GM21619 (cell line): ENCODE measurements at regions not wholly inside any gene's neighbourhood (a gene's known extent, or its start where the extent isn't known, plus 50 kb on each side); places are given as distances from the start of the nearest gene placed in this dataset.
A peak's percentile ranks its signal among the peaks of the same experiment; 100 is the strongest.

Source experiments
- ATAC-seq: cut with Tn5 transposase; IDR thresholded peaks from one replicate; pipeline ENCODE4 v1.9.1; 2021; ENCODE audit not compliant: unreplicated experiment

DNA sequence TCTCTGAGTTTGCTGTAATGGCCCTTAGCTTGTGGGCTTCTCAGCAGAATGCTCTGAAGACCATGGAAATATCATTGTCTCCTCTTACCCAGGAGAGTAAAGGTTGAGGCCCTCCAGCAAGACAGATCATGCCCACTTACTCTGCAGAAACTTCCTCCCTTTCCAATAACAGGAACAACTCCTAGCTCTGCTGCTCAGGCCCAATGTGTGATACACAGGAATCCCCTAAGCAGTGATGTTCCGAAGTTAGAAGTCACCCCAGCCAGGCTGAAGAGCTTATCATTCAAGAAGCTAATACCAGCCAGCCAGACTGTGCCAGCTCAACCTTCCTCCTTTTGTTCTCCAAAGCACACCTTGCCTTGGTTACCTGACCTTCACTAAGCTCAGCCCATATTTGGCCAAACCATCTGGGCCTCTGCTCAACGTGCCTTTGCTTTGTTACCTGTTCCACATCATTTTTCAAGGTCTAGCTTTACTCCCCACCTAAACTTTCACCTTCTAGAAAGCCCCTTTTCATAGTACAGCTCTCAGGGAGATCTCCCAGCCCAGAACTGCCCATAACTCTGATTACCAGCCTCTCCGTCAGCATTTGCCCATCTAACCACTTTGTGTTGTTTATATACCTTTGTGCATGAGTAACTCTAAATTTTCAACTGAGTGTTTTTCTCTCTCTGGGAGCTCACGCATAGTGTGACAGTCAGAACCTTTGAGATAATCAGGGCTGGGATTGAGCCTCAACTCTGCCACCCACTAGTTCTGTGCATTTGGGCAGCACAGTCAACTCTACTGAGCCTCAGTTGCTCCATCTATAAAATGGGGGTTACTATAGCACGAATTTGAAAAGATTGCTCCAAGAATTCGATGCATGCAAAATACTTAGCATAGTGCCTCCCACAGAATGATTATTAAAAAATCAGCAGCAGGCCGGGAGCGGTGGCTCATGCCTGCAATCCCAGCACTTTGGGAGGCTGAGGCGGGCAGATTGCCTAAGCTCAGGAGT, 107.6 kb upstream of the CPEB4 start:
- no peak for ATAC-seq

DNA sequence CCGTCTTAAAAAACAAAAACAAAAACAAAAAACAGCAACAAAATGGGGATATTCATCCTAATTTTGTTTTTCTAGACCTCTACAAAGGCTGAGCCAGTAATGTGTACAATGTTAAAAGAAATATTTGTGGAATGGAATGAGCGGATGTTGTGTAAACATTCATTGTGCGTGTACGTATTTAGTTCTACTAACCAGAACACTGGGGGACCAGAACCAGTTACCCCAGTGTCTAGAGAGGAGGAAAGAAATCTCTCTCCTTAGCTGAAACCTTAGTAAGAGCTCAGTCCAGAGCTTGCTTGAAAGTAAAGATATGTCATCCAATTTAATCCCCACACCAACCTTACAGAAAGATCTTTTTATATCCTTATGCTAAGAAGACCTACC, 106.7 kb upstream of the CPEB4 start:
- no peak for ATAC-seq

DNA sequence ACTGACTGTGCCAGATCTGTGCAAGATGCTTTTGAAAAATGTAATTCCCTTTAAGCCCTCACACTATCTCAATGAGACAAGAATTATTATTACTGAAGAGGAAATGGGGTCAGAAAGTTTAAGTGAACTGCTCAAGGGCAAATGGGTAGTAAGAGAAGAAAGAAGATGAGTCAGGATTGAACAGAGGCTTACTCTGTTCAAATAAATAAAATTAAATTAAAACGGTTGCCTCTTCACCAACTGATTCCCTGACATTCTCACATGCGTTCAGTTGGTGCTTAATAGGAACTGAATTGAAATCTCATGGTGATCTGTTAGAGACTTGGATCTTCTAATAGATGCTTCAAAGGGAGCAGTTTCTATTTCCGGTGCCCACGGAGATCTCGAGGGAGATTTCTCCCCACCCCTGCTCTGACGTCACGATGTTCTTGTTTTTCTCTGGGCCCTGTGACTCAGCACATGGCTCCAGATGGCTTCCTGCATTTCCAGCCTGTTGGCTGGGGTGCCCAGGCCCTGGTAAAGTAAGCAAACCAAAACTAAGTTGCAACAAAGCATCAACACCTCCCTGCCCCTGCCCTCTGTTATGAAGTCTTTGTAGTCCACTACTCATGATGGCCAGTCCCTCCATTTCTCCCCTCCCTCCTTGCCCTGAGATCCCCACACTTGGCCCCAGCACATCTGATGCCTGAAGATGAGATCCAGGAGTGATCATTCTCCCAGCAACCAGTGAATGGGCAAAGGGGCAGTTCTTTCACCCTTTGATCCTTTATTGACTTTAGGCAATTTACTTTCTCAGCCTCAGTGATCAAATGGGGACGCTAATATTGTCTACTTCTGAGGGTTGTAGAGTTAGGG, 106.1 kb upstream of the CPEB4 start:
- no peak for ATAC-seq

DNA sequence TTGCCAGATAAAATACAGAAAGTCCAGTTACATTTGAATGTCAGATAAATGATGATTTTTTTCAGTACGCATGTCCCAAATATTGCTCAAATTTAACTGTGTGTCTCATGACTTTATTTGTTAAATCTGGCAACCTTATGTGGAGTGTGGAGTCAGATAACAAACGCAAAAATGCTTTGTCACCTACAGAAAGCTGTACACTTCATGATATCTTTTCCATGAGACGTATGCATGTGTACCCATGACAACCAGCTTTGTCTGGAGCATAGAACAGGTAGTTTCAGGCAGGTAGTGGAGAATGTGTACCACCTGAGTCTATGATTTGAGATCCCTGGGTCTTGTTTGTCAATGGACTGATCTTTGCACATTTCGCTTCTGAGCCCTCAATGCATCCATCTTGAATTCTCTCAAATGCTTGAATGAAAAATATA, 105.5 kb upstream of the CPEB4 start:
- ATAC-seq: no peak

DNA sequence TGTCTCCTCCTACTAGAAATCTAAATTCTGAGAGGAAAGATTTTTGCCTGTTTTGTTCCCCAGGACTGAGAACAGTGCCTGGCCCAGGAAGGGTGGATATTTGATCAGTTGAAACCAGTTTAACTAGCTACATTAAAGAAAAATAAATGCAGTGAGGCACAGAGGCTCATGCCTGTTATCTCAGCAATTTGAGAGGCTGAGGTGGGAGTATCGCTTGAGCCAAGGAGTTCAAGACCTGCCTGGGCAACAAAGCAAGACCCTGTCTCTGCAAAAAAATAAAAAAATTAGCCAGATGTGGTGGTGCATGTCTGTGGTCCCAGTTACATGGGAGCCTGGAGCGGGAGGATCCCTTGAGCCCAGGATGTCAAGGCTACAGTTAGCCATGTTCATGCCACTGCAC, 104.8 kb upstream of the CPEB4 start:
- no peak for ATAC-seq

DNA sequence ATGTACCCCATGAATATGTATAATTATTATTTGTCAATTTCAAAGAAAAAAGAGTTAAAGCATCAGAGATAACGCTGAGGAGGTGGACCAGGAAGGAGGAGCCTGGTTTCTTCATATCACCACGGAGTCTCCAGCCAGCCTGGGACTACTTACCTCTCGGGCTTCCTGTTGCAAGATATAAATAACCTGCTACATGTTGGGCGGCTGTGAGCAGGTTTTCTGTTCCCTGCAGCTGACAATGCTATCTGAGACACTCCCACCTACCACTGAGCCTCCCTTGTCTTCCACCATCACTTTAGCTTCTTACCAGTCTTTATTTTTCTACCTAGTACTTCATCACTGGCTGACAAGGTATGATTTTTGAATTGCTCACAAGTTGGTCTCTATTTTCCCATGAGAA, 102.7 kb upstream of the CPEB4 start:
- no peak for ATAC-seq

DNA sequence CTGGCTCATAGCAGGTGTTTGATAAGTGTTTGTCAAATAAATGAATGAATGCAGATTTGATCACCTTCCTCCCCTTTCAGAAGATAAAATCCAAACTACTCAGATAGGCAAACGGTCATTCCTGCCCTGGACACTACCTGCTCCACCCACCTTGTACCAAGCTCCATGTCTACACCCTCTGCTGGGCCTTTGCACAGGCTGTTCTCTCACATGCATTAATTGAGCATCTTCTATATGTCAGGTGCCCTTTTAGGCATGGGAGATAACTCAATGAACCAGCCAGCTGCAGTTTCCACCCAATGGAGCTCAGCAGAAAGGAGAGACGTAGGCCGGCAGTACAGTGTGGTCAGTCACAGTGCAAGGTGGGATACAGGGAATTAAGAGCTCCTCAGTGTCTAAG, 102.3 kb upstream of the CPEB4 start:
- no peak for ATAC-seq

DNA sequence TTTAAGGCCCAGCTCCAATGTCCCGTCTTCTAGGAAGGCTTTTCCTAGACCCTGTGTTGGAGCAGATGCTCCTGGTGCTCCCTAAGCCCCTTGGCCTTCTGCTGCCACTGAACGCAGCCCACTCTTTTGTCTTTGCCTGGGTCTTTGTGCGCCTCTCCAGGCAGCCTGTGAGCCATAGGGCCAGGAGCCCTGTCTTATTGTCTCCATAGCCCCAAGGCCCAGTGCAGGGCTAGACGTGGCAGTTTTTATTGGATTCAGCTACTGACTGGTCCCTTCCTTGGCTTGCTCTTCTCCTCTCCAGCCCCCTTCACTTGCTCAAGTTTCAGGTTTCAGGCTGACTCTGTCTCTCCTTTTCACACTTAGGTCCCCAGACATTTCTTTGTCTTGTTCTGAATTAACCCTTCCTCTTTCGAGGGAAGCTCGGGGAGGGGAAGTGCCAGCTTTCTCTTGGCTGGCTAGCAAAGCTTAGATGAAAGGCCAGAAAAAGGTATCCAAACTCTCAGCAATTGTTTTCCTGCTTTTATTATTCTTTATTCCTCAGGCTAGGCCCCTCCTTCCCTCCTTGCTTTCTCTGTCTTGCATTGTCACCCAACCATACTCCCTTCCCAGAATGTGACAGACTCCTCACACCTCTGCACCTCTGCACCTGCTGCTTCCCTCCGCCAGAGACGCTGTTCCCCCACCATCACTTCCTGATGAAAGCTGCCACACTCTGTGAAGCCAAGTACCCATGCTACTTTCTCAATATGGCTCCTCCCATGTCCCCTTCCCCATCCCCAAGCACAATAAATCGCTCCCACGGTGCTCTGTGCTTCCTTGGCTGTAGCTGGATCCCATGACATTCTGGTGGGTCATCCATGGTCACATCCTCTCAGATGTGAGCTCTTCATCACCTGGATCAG, 101.6 kb upstream of the CPEB4 start:
- peak; percentile 87 for ATAC-seq

DNA sequence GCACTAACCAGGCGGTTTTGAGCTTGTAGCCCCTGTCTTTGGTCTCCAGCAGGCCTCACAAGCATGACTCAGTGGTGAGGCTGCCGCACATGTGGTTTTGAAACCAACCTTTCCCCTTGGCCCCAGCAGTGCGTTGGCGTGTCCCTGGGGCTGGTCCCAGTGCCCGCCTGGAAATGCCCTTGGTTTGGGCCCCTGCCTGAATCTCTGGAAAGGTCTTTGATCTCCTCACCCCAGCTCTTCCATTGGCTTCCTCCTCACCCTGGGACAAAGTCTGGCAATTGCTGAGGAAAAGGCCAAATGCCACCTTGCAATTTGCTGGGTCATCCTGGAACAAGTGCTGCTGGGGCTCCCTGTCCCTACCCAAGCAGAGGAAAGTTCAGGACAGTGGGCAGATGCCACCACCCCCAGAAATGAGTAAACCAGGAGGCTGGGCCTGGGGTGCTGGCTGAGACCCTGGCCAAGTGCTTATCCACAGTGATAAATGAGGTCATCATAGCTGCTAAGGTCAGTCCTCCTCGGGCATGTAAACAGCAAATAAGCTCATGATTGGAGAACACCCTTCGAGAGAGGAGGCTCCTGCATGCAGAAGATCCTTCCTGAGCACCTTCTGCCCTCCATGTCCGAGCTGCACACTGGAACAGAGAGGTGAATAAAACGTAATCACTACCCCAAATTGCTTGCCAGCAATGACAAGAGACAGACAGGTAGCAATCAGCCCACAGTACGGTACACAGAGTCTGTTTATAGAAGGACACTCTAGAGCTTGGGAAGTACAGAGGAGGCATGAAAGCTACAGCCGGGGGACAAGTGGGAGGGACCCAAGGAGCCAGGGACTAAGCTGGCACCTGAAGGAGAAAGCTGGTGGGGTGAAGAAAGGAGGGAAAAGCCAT, 98.9 kb upstream of the CPEB4 start:
- ATAC-seq: no peak

DNA sequence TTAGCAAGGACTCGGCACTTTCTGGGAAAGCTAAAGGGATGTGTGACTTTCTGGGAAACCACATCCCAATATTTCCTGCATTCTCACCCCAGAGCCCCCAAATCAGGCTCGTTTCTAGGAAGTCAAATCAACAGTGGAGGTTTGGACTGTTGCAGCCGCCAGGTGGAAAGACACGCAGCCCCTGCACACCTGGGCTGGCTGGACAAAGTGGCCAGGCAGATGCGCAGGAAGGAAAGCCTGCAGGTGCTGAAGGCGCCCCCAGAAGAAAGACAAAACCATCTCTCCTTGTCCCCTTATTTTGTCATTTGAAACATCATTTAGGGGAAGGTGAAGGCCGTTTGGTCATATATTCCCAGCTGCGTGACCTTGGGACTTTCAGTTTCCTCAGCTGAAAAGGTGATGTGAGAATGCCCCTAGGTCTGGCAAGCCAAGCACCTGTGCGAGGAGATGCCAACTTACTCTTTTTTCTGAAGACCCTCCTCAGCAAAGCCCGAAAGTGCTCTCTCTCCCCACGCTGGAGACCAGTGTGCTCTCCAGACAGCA, 97.9 kb upstream of the CPEB4 start:
- ATAC-seq: no peak

DNA sequence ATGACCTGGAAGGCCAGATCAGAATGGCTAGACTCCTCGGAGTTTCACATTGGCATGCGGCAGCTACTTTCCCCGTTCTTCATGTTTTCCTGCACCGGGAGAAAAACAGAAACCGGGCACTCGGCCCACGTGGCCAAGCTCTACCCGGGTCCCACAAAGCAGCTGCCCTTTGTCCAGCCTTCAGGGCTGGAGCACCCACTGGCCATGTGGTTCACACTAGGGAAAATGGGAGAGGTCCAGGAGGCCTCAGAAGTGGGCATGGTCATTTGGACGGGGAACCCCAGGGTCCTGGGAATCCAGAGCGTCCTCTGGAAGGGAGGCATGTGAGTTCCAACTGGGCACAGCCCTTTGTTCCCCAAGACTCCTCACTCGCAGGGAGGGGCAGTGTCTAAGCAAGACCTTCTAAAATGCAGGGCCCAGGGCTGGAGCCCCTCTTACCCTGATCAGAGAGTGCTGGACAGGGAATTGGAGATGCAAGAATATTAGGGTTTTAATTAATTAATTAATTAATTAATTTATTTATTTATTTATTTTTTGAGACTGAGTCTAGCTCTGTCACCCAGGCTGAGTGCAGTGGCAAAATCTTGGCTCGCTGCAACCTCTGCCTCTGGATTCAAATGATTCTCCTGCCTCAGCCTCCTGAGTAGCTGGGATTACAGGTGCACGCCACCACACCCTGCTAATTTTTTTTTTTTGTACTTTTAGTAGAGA, 97.2 kb upstream of the CPEB4 start:
- no peak for ATAC-seq

DNA sequence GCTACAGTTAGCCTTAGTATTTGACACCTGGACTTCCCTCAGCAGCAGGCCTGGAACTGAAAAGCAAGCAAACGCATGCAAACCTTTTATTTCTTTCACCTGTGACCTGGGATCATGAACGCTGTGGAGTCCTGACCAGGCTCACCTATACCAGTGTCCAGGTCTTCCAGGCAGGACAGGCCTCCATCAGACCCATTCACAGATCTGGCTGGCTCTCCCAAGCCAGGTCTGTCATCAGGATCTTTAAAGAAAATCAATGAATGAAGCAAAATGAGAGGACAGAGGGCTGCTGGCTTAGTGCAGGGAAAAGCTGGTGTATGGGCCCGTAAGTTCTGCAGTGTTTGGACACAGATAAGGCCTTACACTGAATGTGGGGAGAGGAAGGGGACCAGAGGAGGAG, 96.3 kb upstream of the CPEB4 start:
- ATAC-seq: no peak

DNA sequence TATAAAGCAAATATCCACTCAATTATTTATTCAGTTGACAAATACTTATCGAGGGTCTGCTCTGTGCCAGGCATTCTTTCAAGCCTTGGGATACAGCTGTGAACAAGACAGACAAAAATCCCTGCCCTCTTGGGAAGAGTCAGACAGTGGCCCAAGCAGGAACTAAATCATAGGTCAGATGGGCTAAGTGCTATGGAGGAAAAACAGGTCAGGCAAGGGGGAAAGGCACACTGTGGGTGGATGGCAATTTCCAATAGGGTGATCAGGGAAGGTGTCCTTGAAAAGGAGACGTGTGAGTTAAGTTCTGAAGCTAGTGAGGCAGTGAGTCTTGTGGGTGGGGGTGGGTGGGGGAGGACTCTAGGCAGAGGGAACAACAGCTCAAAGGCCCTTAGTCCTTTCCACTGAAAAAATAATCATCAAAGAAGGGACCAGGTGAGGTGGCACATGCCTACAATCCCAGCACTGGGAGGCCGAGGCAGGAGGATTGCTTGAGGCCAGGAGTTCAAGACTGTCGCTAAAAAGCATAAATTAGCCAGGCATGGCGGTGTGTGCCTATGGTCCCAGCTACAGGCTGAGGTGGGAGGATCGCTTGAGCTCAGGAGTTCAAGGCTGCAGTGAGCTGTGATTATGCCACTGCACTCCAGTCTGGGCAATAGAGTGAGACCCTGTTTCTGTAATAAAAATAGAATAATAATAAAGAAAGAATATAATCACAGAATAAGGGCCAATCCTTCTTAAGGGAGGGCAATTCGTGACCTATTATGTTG, 95.2 kb upstream of the CPEB4 start:
- ATAC-seq: no peak

DNA sequence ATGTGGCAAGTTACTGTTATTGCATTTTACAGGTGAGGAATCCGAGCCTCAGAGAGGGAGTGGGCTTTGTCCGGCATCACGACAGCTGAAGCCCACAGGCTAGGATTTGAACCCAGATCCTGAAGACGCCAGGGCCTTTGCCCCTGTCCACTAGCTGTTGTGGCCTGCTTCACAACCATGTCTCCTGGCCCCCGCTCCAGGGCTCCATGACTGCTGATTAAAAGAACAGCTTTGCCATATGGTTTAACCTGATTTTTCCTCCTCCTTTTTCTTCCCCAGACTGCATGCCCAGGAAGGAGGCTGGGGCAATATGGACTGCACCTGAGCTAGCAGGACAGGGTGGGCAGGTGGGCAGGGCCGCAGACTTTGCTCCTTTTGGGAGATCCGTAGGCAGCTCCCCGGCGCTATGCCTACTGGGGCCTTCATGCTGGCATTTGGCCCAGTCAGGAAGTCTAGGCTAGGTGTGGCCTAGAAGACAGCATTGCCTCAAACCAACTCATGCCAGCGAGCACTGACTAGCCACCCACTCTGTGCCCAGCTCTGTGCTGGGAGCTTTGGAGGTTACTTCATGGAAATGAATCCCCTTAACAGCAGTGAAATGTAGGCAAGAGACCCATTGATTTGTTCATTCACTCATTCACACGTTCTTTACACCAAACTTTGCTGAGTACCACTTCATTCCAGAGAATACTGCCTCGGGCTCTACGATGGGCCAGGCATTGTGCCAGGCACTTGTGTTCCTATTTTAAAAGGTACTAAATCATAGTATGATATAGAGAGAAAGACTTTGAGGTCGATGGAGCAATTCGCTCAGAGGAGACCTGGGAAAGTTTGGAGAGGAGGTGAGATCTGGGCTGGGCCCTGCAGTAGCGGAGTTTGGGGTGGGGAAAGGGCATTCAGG, 94.3 kb upstream of the CPEB4 start:
- no peak for ATAC-seq

DNA sequence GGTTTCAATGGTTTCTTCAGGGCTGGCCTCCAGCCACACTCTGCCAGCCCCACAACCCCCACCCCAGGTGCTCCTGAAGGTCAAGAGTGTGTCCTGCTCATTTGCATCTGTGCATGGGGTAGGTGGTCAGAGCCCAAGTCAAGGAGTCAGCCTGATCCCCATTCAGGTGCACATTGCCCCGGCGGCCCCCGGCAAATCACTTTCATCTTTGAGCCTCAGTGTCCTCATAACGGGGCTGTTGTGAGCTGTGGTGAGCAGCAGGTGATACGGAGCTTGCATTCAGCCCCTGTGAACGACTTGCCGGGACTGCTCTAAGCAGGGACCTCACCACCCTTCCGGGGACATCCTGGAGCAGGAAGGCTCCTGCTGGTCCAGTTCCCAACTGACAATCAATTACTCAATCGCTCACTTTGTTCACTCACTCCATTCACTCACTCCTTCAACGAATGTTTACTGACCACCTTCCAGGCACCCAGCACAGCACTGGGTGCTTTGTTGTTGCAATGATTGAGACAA, 93.2 kb upstream of the CPEB4 start:
- no peak for ATAC-seq

DNA sequence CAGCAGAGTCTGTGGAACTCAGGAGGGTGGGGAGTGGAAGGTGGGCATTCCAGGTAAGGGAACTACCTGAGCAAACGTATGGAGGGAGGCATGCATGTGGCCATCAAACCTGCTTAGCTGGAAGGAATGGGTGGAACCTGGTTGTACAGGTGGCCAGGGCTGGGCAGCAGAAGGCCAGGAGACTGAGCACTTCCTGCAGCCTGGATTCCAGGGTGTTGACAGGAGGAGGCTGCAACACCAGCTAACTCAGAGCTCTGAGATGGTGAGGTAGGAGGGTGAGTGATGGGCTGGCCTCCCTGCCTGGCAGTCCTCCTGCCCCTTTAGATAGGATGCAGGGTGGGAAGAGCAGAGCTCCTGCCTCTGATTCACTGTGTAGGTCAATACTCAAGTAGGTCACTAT, 92.5 kb upstream of the CPEB4 start:
- no peak for ATAC-seq
